ENCODE measurements at regions not wholly inside any gene's neighbourhood (a gene's known extent, or its start where the extent isn't known, plus 50 kb on each side); places are given as distances from the start of the nearest gene placed in this dataset.

DNA sequence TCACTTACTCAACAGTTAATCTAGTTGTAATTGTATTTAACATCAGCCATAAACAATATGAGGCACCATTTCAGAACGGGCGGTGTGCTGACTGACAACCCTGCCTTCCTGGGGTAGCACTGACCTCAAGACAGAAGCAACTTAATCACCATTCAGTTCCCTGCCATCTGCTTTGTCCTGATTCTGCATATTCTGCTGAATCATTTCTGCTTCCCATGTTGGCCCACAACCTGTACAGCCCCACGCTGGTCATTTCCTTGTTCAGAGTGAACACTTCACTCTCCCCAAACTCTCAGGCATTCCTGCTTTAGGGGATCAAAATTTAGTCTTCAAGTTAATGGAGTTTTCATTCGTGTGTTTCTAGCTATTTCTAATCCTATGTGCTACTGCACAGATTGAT lies 132.3 kb upstream of the ZBED5 start:
- Histone ChIP-seq H2AFZ (ENCODE audit: low read length) (no peak overlapping the region), H3K4me1 (ENCODE audit: insufficient read depth, low read length) (no peaks in the 10 kb centered on the region), H3K4me3 (ENCODE audit: insufficient read depth, low read length) (no peak overlapping the region), H3K4me2 (ENCODE audit: insufficient read depth, low read length) (no peak overlapping the region), H3K27ac (ENCODE audit: low read depth, low read length) (no peak overlapping the region), H3K27me3 (ENCODE audit: insufficient read depth, low read length) (peaks cover 6% of the 10 kb centered on the region), H3K36me3 (ENCODE audit: insufficient read depth, low read length) (no peaks in the 10 kb centered on the region), H3K79me2 (ENCODE audit: insufficient read depth, low read length) (no peaks in the 10 kb centered on the region), H4K20me1 (ENCODE audit: insufficient read depth, low read length) (no peaks in the 10 kb centered on the region), H3K9me3 (ENCODE audit: low read depth, low read length) (no peaks in the 10 kb centered on the region)
- TF ChIP-seq, protein P1, sequence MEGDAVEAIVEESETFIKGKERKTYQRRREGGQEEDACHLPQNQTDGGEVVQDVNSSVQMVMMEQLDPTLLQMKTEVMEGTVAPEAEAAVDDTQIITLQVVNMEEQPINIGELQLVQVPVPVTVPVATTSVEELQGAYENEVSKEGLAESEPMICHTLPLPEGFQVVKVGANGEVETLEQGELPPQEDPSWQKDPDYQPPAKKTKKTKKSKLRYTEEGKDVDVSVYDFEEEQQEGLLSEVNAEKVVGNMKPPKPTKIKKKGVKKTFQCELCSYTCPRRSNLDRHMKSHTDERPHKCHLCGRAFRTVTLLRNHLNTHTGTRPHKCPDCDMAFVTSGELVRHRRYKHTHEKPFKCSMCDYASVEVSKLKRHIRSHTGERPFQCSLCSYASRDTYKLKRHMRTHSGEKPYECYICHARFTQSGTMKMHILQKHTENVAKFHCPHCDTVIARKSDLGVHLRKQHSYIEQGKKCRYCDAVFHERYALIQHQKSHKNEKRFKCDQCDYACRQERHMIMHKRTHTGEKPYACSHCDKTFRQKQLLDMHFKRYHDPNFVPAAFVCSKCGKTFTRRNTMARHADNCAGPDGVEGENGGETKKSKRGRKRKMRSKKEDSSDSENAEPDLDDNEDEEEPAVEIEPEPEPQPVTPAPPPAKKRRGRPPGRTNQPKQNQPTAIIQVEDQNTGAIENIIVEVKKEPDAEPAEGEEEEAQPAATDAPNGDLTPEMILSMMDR (IDR thresholded peaks at IDR 0.05; ENCODE audit: extremely low read depth, low read depth, low read length), result no peak
- no peak for DNase-seq (ENCODE audit: insufficient read length, low spot score, missing footprints)

DNA sequence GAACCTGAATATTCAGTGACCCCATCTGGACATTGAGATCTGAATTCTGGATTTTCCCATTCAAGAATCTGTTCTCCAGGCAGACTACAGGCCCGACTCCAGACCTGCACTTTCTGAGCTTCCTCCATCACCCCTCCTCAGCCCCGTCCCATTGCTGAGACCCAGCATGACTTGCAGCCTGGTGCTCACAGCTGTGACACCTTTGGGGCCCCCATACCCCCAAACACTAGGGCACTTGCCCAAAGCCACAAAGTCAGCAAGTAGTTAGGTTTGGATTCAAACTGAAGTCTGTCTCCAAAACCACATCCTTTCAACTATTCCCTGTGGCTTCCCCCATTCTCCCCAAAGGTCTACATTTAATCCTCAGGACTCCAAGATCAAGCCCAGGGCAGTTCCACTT lies 128.2 kb upstream of the ZBED5 start:
- Histone ChIP-seq H3K36me3 (ENCODE audit: insufficient read depth, low read length) (no peaks in the 10 kb centered on the region), H2AFZ (ENCODE audit: low read length) (no peak overlapping the region), H3K4me1 (ENCODE audit: insufficient read depth, low read length) (no peaks in the 10 kb centered on the region), H3K27ac (ENCODE audit: low read depth, low read length) (no peak overlapping the region), H3K79me2 (ENCODE audit: insufficient read depth, low read length) (no peaks in the 10 kb centered on the region), H4K20me1 (ENCODE audit: insufficient read depth, low read length) (no peaks in the 10 kb centered on the region), H3K27me3 (ENCODE audit: insufficient read depth, low read length) (peaks cover 13% of the 10 kb centered on the region), H3K4me2 (ENCODE audit: insufficient read depth, low read length) (no peak overlapping the region), H3K9me3 (ENCODE audit: low read depth, low read length) (no peaks in the 10 kb centered on the region), H3K4me3 (ENCODE audit: insufficient read depth, low read length) (no peak overlapping the region)
- DNase-seq (ENCODE audit: insufficient read length, low spot score, missing footprints), result no peak
- TF ChIP-seq, protein P1 (IDR thresholded peaks at IDR 0.05; ENCODE audit: extremely low read depth, low read depth, low read length), result no peak

DNA sequence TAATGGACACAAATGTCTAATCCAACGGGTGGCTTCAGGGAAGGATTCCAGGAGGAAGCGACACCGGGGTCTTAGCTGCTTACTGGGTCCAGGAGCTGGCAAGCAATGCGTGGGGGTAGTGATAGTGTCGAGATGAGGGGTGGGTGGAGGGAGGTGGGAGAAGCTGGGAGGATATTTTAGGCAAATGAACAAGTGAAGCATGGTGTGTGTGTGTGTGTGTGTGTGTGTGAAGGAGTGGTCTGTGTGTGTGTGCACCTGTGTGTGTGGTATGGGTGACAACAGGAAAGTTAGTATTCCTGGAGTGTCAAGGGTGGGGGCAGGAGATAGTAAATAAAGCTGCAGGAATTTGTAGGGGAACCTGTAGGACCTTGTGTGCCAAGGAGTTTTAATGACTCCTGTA lies 126.9 kb upstream of the ZBED5 start:
- Histone ChIP-seq H3K4me3 (ENCODE audit: insufficient read depth, low read length) (no peak overlapping the region), H3K27ac (ENCODE audit: low read depth, low read length) (no peak overlapping the region)

DNA sequence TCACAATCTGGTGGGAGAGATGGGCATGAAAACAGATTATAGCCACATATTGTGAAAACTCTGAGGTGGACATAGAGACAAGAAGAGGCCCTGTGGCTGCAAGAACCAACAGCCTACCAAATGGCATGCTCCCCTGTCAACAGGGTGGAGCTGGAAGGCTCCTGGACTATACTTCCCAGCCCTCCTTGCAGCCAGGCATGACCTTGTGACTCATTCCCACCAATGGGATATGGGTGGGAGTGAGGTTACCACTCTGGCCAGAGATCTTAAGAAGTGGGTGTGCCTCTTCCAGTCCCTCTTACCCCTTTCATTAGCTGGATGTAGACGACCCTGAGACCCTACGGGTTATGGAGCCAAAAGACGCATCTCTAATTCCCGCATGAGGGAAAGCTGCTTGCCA lies 126.4 kb upstream of the ZBED5 start:
- TF ChIP-seq, protein P1 (IDR thresholded peaks at IDR 0.05; ENCODE audit: extremely low read depth, low read depth, low read length), result no peak
- Histone ChIP-seq H4K20me1 (ENCODE audit: insufficient read depth, low read length) (no peaks in the 10 kb centered on the region), H3K79me2 (ENCODE audit: insufficient read depth, low read length) (no peaks in the 10 kb centered on the region), H3K36me3 (ENCODE audit: insufficient read depth, low read length) (no peaks in the 10 kb centered on the region), H3K4me1 (ENCODE audit: insufficient read depth, low read length) (no peaks in the 10 kb centered on the region), H3K9me3 (ENCODE audit: low read depth, low read length) (no peaks in the 10 kb centered on the region), H3K4me3 (ENCODE audit: insufficient read depth, low read length) (no peak overlapping the region), H3K4me2 (ENCODE audit: insufficient read depth, low read length) (no peak overlapping the region), H3K27me3 (ENCODE audit: insufficient read depth, low read length) (peaks cover 16% of the 10 kb centered on the region), H2AFZ (ENCODE audit: low read length) (no peak overlapping the region), H3K27ac (ENCODE audit: low read depth, low read length) (no peak overlapping the region)
- DNase-seq (ENCODE audit: insufficient read length, low spot score, missing footprints), result no peak

More for the DNA sequence above, 126.9 kb upstream of the ZBED5 start:
- H3K36me3 ChIP-seq (ENCODE audit: insufficient read depth, low read length), result no peaks in the 10 kb centered on the region
- H3K27me3 ChIP-seq (ENCODE audit: insufficient read depth, low read length), result peaks cover 16% of the 10 kb centered on the region
- no peak overlapping the region for H2AFZ ChIP-seq (ENCODE audit: low read length)
- TF ChIP-seq, protein P1 (IDR thresholded peaks at IDR 0.05; ENCODE audit: extremely low read depth, low read depth, low read length), result no peak
- no peak overlapping the region for H3K4me2 ChIP-seq (ENCODE audit: insufficient read depth, low read length)
- no peaks in the 10 kb centered on the region for H3K79me2 ChIP-seq (ENCODE audit: insufficient read depth, low read length)
- H3K4me1 ChIP-seq (ENCODE audit: insufficient read depth, low read length), result no peaks in the 10 kb centered on the region
- DNase-seq (ENCODE audit: insufficient read length, low spot score, missing footprints), result no peak
- no peaks in the 10 kb centered on the region for H3K9me3 ChIP-seq (ENCODE audit: low read depth, low read length)
- H4K20me1 ChIP-seq (ENCODE audit: insufficient read depth, low read length), result no peaks in the 10 kb centered on the region
